Small intestine (tissue), 7 donors: ENCODE measurements at regions not wholly inside any gene's neighbourhood (a gene's known extent, or its start where the extent isn't known, plus 50 kb on each side); places are given as distances from the start of the nearest gene placed in this dataset.

Experiments
- DNase-seq, 2 donors: peaks; one replicate each; pipeline versions ENCODE4 v3.0.0 to v3.0.0-alpha.2; 2013
- FAIRE-seq: peaks from 2 replicates; lab custom pipeline; 2012; peaks lifted over from hg19 to GRCh38; lab: Jason Lieb, UNC
- H3K27ac ChIP-seq, 3 donors: one replicate each; pipeline ENCODE4 v1.5.1; 2013; ENCODE audit warnings: low read length in 2 of 3, mild to moderate bottlenecking in 2 of 3, control low read depth in 1 of 3, inconsistent platforms in 1 of 3, low read depth in 1 of 3, moderate library complexity in 1 of 3
- H3K27me3 ChIP-seq, 3 donors: one replicate each; pipeline ENCODE4 v1.6.1; 2013; ENCODE audit warnings: low read length in 3 of 3, inconsistent platforms in 1 of 3; ENCODE audit not compliant: control insufficient read depth in 3 of 3, insufficient read depth in 3 of 3
- H3K36me3 ChIP-seq, 3 donors: one replicate each; pipeline ENCODE4 v1.6.1; 2013; ENCODE audit warnings: low read length in 3 of 3, inconsistent platforms in 1 of 3, low read depth in 1 of 3, mild to moderate bottlenecking in 1 of 3, moderate library complexity in 1 of 3; ENCODE audit not compliant: control insufficient read depth in 3 of 3, insufficient read depth in 2 of 3
- H3K4me1 ChIP-seq, 3 donors: one replicate each; pipeline ENCODE4 v1.6.1; 2013; ENCODE audit warnings: low read length in 2 of 3, inconsistent platforms in 1 of 3, low read depth in 1 of 3, mild to moderate bottlenecking in 1 of 3, moderate library complexity in 1 of 3; ENCODE audit not compliant: control insufficient read depth in 3 of 3, insufficient read depth in 2 of 3
- H3K4me3 ChIP-seq, 3 donors: one replicate each; pipeline ENCODE4 v1.5.1; 2013; ENCODE audit warnings: low read length in 3 of 3, control low read depth in 1 of 3, inconsistent platforms in 1 of 3, low read depth in 1 of 3, mild to moderate bottlenecking in 1 of 3, moderate library complexity in 1 of 3
- H3K9me3 ChIP-seq, 2 donors: one replicate each; pipeline ENCODE4 v1.6.1; 2013; ENCODE audit warnings: low read depth in 1 of 2, low read length in 1 of 2; ENCODE audit not compliant: control insufficient read depth in 2 of 2, insufficient read depth in 1 of 2
- WGBS, 3 donors: extraction: QIAGEN DNeasy Blood & Tissue Kit; methylation state at CpG; one replicate each; pipeline ENCODE4 v1.1.7; 2013; 5-methylcytosine and 5-hydroxymethylcytosine counted together
- donor health status: healthy with polysubstance abuse.
- donor health status: control.
- donor health status: control.
- donor health status: Bipolar disorder and iron deficiency.
- donor health status: healthy.

DNA sequence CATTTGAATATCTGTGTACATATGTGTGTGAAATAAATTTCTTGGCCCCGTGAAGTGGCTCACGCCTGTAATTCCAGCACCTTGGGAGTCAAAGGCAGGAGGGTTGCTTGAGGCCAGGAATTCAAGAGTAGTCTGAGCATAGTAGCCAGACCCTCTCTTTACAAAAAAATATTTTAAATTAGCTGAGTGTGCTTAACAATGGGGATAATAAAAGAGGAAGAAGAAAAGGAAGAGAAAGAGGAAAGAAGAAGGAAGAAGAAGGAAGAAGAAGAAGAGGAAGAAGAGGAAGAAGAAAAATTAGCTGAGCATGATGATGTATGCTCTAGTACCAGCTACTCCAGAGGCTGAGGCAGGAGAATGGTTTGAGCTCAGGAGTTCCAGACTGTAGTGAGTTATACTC is 52.1 kb upstream of the XPO1 start:
- no peak overlapping the region for H3K4me3 ChIP-seq
- no peaks in the 10 kb centered on the region for H3K27me3 ChIP-seq
- no peak for DNase-seq
- FAIRE-seq = no peak
- 93 to 95% (median 95%) methylated on average over 2 of the region's 2 CpGs for WGBS, 3 donors
- H3K27ac ChIP-seq = no peak overlapping the region
- H3K36me3 ChIP-seq = no peaks in the 10 kb centered on the region
- no peaks in the 10 kb centered on the region for H3K9me3 ChIP-seq
- no peaks in the 10 kb centered on the region for H3K4me1 ChIP-seq

DNA sequence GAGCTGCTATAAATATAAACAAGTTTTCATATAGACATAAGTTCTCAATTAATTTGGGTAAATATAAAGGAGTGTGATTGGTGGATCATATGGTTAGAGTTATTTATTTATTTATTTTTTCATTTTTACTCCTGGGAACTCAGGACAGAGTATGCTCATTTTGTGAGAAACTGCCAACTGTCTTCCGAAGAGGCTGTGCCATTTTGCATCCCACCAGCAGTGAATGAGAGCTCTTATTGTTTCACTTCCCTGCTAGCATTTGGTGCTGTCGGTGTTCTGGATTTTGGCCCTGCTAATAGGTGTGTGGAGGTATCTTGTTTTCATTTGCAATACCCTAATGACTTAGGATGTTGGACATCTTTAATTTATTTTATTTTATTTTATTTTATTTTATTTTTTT is 50.4 kb upstream of the XPO1 start:
- 86 to 95% (median 95%) methylated on average over 2 of the region's 2 CpGs for WGBS, 3 donors
- no peak for FAIRE-seq

More for the DNA sequence above, 50.4 kb upstream of the XPO1 start:
- H3K27me3 ChIP-seq = no peaks in the 10 kb centered on the region
- H3K9me3 ChIP-seq = no peaks in the 10 kb centered on the region
- no peaks in the 10 kb centered on the region for H3K36me3 ChIP-seq
- no peak overlapping the region for H3K27ac ChIP-seq
- no peak for DNase-seq
- H3K4me1 ChIP-seq = no peaks in the 10 kb centered on the region
- no peak overlapping the region for H3K4me3 ChIP-seq
